ENCODE measurements at regions not wholly inside any gene's neighbourhood (a gene's known extent, or its start where the extent isn't known, plus 50 kb on each side); places are given as distances from the start of the nearest gene placed in this dataset.

DNA sequence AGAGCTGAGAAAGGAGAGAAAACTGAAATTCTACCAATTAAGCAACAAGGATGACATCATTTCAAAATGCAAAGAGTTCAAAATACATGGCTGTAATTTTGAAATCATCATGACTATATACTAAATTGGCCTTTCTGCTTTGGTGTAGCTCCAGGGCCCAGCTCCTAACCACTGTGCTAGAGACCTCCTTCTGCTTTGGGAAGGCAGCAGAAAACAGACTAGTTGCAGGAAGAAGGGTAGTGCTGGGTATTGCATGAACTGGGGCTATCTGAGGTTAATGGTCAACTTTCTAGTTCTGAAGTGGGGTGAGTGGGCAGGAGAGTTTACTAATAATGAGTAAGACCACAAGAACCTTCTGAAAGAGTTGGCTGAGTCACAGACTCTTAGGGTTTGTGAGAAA lies 66.2 kb downstream of the PTGER2 start:
- peaks cover 17% of the 10 kb centered on the region for H3K9me3 Mint-ChIP-seq
- no peak overlapping the region for H3K27ac Mint-ChIP-seq
- CTCF ChIA-PET = interaction anchor here (0.7 kb wide), 1 partner anchor 75 kb away, joined by 3 read pairs; no protein-coding TSS in a partner anchor
- peaks cover 3% of the 10 kb centered on the region for H3K4me1 Mint-ChIP-seq (ENCODE audit: low read depth)
- intact Hi-C loops (cut with micrococcal nuclease) = no loop called here
- no peak overlapping the region for H3K4me3 Mint-ChIP-seq
- H3K27me3 Mint-ChIP-seq (ENCODE audit: low read depth) = no peaks in the 10 kb centered on the region
- H3K36me3 Mint-ChIP-seq (ENCODE audit: low read depth) = no peaks in the 10 kb centered on the region
- DNase-seq = no peak

Data from activated naive CD4-positive, alpha-beta T cell treated with anti-CD3 and anti-CD28 coated beads for 36 hours (primary cell).